ENCODE measurements at regions not wholly inside any gene's neighbourhood (a gene's known extent, or its start where the extent isn't known, plus 50 kb on each side); places are given as distances from the start of the nearest gene placed in this dataset.
"Not testable (repeated sequence)": the region's sequence is repeated elsewhere in the genome, so short reads cannot be mapped to it uniquely, and the experiment has no call there.

GRCh38 chr4:148539387-148539786 lies 97.2 kb upstream of the NR3C2 start:
- DNase-seq (ENCODE audit: extremely low read depth, low read depth), result no peak
- no peak for TF ChIP-seq CTCF (IDR thresholded peaks at IDR 0.05; ENCODE audit: low read depth, low read length, missing control alignments)
- H3K4me3 ChIP-seq (replicated peaks; ENCODE audit: low read depth, low read length), result no peak overlapping the region

- H3K4me3 ChIP-seq (replicated peaks; ENCODE audit: low read depth, low read length), result not testable (repeated sequence)
Measured at GRCh38 chr4:148533851-148534250, 91.6 kb upstream of the NR3C2 start.

GRCh38 chr4:148530114-148530513 lies 87.9 kb upstream of the NR3C2 start:
- no peak for DNase-seq (ENCODE audit: extremely low read depth, low read depth)
- TF ChIP-seq CTCF (IDR thresholded peaks at IDR 0.05; ENCODE audit: low read depth, low read length, missing control alignments), result no peak
- H3K4me3 ChIP-seq (replicated peaks; ENCODE audit: low read depth, low read length), result no peak overlapping the region

More at GRCh38 chr4:148533851-148534250, 91.6 kb upstream of the NR3C2 start:
- not testable (repeated sequence) for DNase-seq (ENCODE audit: extremely low read depth, low read depth)

GRCh38 chr4:148527571-148527970 lies 85.4 kb upstream of the NR3C2 start:
- no peak for DNase-seq (ENCODE audit: extremely low read depth, low read depth)
- no peak overlapping the region for H3K4me3 ChIP-seq (replicated peaks; ENCODE audit: low read depth, low read length)
- no peak for TF ChIP-seq CTCF (IDR thresholded peaks at IDR 0.05; ENCODE audit: low read depth, low read length, missing control alignments)

- DNase-seq (ENCODE audit: extremely low read depth, low read depth), result no peak
- H3K4me3 ChIP-seq (replicated peaks; ENCODE audit: low read depth, low read length), result no peak overlapping the region
- TF ChIP-seq CTCF (IDR thresholded peaks at IDR 0.05; ENCODE audit: low read depth, low read length, missing control alignments), result no peak
Measured at GRCh38 chr4:148522995-148523394, 80.8 kb upstream of the NR3C2 start.

- H3K4me3 ChIP-seq (replicated peaks; ENCODE audit: low read depth, low read length), result no peak overlapping the region
- TF ChIP-seq CTCF (IDR thresholded peaks at IDR 0.05; ENCODE audit: low read depth, low read length, missing control alignments), result no peak
- no peak for DNase-seq (ENCODE audit: extremely low read depth, low read depth)
Measured at GRCh38 chr4:148515248-148515647, 73.0 kb upstream of the NR3C2 start.

- DNase-seq (ENCODE audit: extremely low read depth, low read depth), result no peak
- no peak for TF ChIP-seq CTCF (IDR thresholded peaks at IDR 0.05; ENCODE audit: low read depth, low read length, missing control alignments)
Measured at GRCh38 chr4:148514581-148514980, 72.4 kb upstream of the NR3C2 start.

More at GRCh38 chr4:148514581-148514980, 72.4 kb upstream of the NR3C2 start:
- no peak overlapping the region for H3K4me3 ChIP-seq (replicated peaks; ENCODE audit: low read depth, low read length)

All from HFF-Myc (cell line).